Endodermal cell (in vitro differentiated cells): ENCODE measurements at regions not wholly inside any gene's neighbourhood (a gene's known extent, or its start where the extent isn't known, plus 50 kb on each side); places are given as distances from the start of the nearest gene placed in this dataset.
"Not testable (repeated sequence)": the region's sequence is repeated elsewhere in the genome, so short reads cannot be mapped to it uniquely, and the experiment has no call there.

Source experiments
- DNase-seq: peaks from one replicate; pipeline ENCODE4 v3.0.0-alpha.2; 2017
- H3K27ac ChIP-seq: 2 replicates; pipeline ENCODE4 v1.5.1; 2013; ENCODE audit warnings: mild to moderate bottlenecking, low read depth, low read length, moderate library complexity
- H3K27me3 ChIP-seq: 2 replicates; pipeline ENCODE4 v1.6.1; 2013; ENCODE audit warnings: mild to moderate bottlenecking, low read length, moderate library complexity; ENCODE audit not compliant: insufficient read depth, control insufficient read depth, poor library complexity, severe bottlenecking
- H3K36me3 ChIP-seq: 2 replicates; pipeline ENCODE4 v1.7.0; 2013; ENCODE audit warnings: mild to moderate bottlenecking, low read length, moderate library complexity; ENCODE audit not compliant: control insufficient read depth, insufficient read depth
- H3K4me1 ChIP-seq: one replicate; pipeline ENCODE4 v1.7.0; 2013; ENCODE audit warnings: low read length; ENCODE audit not compliant: control insufficient read depth, insufficient read depth
- H3K4me3 ChIP-seq: 2 replicates; pipeline ENCODE4 v1.5.1; 2013; ENCODE audit warnings: mild to moderate bottlenecking, low read length, moderate library complexity
- H3K9ac ChIP-seq: 2 replicates; pipeline ENCODE4 v1.6.1; 2013; ENCODE audit warnings: mild to moderate bottlenecking, low read length, moderate library complexity; ENCODE audit not compliant: poor library complexity, severe bottlenecking; ENCODE audit errors: extremely low read depth
- H3K9me3 ChIP-seq: 2 replicates; pipeline ENCODE4 v1.6.1; 2013; ENCODE audit warnings: mild to moderate bottlenecking, low read length, moderate library complexity; ENCODE audit not compliant: control insufficient read depth
- H3K27ac Mint-ChIP-seq: 2 replicates; pipeline ENCODE4 v1.8.0; 2020; ENCODE audit warnings: mixed read lengths
- H3K27me3 Mint-ChIP-seq: 2 replicates; pipeline ENCODE4 v1.8.0; 2021; ENCODE audit warnings: mild to moderate bottlenecking, mixed read lengths; ENCODE audit not compliant: insufficient read depth
- H3K36me3 Mint-ChIP-seq: 2 replicates; pipeline ENCODE4 v1.8.0; 2020; ENCODE audit warnings: low read depth, mixed read lengths
- H3K4me1 Mint-ChIP-seq: 2 replicates; pipeline ENCODE4 v1.8.0; 2020; ENCODE audit warnings: mixed read lengths
- H3K4me3 Mint-ChIP-seq: 2 replicates; pipeline ENCODE4 v1.8.0; 2020; ENCODE audit warnings: mild to moderate bottlenecking, moderate library complexity, mixed read lengths
- H3K9me3 Mint-ChIP-seq: 2 replicates; pipeline ENCODE4 v1.8.0; 2020; ENCODE audit warnings: mild to moderate bottlenecking, mixed read lengths
- WGBS, 2 experiments: methylation state at CpG; one replicate each; pipeline versions ENCODE4 v1.1.5 to v1.1.7; 2013; ENCODE audit warnings: missing lambda C conversion rate in 2 of 2, mixed read lengths in 1 of 2; ENCODE audit not compliant: insufficient coverage in 1 of 2, insufficient read length in 1 of 2; 5-methylcytosine and 5-hydroxymethylcytosine counted together
- TF ChIP-seq, protein P1 (sequence below): fragments of 200-600 bp; sonication (generic); conservative IDR thresholded peaks from 2 replicates; pipeline ENCODE4 v1.5.0; 2021; ENCODE audit warnings: antibody characterized with exemption, mild to moderate bottlenecking

DNA sequence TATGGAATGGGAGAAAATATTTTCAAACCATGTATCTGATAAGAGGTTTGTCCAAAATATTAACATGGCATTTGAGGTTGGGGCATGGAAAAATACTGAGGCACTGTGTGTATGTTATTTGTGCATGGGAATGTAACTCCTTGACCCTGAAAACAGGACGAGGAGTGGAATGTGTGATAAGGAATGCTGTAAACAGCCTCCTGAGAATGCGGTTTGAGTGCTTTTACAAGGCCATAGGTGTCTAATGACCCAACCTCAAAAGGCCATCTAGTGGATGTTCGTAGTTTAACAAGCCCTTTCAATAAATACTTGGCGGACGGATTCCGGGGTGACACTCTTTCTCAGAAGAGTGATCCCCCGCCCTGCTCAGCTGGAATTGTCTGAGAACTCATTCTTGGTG is 162.9 kb upstream of the USP9X start:
- H3K4me3 Mint-ChIP-seq = no peak overlapping the region
- TF ChIP-seq, protein P1, sequence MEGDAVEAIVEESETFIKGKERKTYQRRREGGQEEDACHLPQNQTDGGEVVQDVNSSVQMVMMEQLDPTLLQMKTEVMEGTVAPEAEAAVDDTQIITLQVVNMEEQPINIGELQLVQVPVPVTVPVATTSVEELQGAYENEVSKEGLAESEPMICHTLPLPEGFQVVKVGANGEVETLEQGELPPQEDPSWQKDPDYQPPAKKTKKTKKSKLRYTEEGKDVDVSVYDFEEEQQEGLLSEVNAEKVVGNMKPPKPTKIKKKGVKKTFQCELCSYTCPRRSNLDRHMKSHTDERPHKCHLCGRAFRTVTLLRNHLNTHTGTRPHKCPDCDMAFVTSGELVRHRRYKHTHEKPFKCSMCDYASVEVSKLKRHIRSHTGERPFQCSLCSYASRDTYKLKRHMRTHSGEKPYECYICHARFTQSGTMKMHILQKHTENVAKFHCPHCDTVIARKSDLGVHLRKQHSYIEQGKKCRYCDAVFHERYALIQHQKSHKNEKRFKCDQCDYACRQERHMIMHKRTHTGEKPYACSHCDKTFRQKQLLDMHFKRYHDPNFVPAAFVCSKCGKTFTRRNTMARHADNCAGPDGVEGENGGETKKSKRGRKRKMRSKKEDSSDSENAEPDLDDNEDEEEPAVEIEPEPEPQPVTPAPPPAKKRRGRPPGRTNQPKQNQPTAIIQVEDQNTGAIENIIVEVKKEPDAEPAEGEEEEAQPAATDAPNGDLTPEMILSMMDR = peak; percentile 75
- DNase-seq = peak; percentile 83
- no peaks in the 10 kb centered on the region for H3K27me3 ChIP-seq
- WGBS, 2 experiments = 35 to 39% methylated on average over 3 to 7 of the region's 7 CpGs
- H3K4me3 ChIP-seq = no peak overlapping the region
- peaks cover 19% of the 10 kb centered on the region for H3K9me3 Mint-ChIP-seq
- H3K36me3 ChIP-seq = no peaks in the 10 kb centered on the region
- no peaks in the 10 kb centered on the region for H3K27me3 Mint-ChIP-seq
- H3K9ac ChIP-seq = no peak overlapping the region
- no peaks in the 10 kb centered on the region for H3K9me3 ChIP-seq
- H3K4me1 Mint-ChIP-seq = peaks cover 4% of the 10 kb centered on the region
- peak overlapping the region; percentile 96 for H3K27ac Mint-ChIP-seq
- no peaks in the 10 kb centered on the region for H3K36me3 Mint-ChIP-seq
- H3K4me1 ChIP-seq = no peaks in the 10 kb centered on the region
- no peak overlapping the region for H3K27ac ChIP-seq

DNA sequence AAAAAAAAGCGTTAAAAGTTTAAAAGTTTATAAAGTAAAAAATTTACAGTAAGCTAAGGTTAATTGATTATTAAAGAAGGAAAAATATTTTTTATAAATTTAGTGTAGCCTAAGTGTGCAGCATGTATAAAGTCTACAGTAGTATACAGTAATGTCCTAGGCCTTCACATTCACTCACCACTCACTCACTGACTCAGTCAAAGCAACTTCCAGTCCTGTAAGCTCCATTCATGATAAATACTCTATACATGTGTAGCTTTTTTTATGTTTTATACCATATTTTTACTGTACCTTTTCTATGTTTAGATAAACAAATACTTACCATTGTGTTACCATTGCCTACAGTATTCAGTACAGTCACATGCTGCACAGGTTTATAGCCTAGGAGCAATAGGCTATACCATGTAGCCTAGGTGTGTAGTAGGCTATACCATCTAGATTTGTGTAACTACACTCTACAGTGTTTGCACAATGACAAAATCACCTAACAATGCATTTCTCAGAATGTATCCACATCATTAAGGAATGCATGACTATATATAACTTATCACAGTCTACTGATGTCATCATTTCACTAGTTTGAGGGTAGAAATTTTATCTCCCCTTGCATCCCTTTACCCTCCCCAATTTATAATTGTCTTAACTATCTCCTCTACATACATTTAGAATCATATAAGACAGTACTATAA is 158.4 kb upstream of the USP9X start:
- H3K4me1 ChIP-seq, H3K27ac Mint-ChIP-seq, H3K27me3 ChIP-seq, H3K4me1 Mint-ChIP-seq, H3K4me3 ChIP-seq, H3K9me3 ChIP-seq, H3K4me3 Mint-ChIP-seq, H3K9ac ChIP-seq, H3K27ac ChIP-seq, H3K27me3 Mint-ChIP-seq, DNase-seq, H3K36me3 Mint-ChIP-seq, H3K36me3 ChIP-seq: not testable (repeated sequence)
- H3K9me3 Mint-ChIP-seq = peaks cover 24% of the 10 kb centered on the region
- WGBS, 2 experiments = 100% methylated on average over 1 of the region's 1 CpG; no CpG with 5 or more reads in 1 of the 2 experiments

DNA sequence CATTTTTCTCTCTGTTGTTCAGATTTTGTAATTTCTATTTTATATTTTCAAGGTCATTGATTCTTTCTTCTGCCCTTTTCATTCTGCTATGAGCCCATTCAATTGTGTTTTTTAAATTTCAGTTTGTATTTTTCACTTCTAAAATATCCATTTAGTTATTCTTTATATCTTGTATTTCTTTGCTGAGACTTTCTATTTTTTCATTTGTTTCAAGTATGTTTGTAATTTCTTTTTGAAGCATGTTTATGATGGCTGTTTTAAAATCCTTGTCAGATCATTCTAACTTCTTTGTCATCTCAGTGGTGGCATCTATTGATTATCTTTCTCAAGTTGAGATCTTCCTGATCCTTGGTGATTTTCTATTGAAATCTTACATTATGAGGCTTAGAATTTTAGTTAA is 157.2 kb upstream of the USP9X start:
- Mint-ChIP-seq H3K36me3 (no peaks in the 10 kb centered on the region), H3K9me3 (peaks cover 17% of the 10 kb centered on the region), H3K27me3 (no peaks in the 10 kb centered on the region), H3K4me3 (no peak overlapping the region), H3K4me1 (no peaks in the 10 kb centered on the region), H3K27ac (no peak overlapping the region)
- H3K9ac ChIP-seq = no peak overlapping the region
- H3K4me3 ChIP-seq = no peak overlapping the region
- TF ChIP-seq, protein P1 = no peak
- H3K9me3 ChIP-seq = no peaks in the 10 kb centered on the region
- H3K36me3 ChIP-seq = no peaks in the 10 kb centered on the region
- no peaks in the 10 kb centered on the region for H3K4me1 ChIP-seq
- no peaks in the 10 kb centered on the region for H3K27me3 ChIP-seq
- no peak for DNase-seq
- no peak overlapping the region for H3K27ac ChIP-seq

DNA sequence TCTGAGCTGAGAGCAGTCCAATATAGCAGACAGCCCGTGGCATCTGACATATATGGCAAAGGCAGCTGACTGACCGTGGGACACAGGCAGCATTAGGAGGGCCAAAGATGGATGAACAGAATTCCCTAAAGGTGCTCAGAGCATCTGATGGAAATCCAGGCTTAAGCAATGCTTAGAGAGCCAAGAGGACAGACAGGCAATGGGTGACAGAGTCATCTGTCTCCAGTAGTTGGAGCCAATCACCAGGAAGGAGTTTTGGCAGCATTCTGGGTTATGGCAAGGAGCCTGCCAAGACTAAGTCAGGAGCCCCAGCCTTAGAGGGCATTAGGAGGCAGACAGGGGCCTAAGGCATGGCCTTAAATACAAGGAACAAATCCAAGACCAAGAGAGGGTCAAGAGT is 153.3 kb upstream of the USP9X start:
- DNase-seq = no peak
- Histone ChIP-seq H3K36me3 (no peaks in the 10 kb centered on the region), H3K9ac (no peak overlapping the region), H3K4me3 (no peak overlapping the region), H3K27ac (no peak overlapping the region), H3K4me1 (no peaks in the 10 kb centered on the region), H3K9me3 (no peaks in the 10 kb centered on the region), H3K27me3 (no peaks in the 10 kb centered on the region)
- H3K27ac Mint-ChIP-seq = no peak overlapping the region
- no peaks in the 10 kb centered on the region for H3K27me3 Mint-ChIP-seq
- TF ChIP-seq, protein P1 = no peak
- peaks cover 4% of the 10 kb centered on the region for H3K4me1 Mint-ChIP-seq
- H3K4me3 Mint-ChIP-seq = no peak overlapping the region
- no peaks in the 10 kb centered on the region for H3K36me3 Mint-ChIP-seq
- peaks cover 19% of the 10 kb centered on the region for H3K9me3 Mint-ChIP-seq
- WGBS, 2 experiments = 60 to 88% methylated on average over 1 to 2 of the region's 2 CpGs
